ENCODE measurements at regions not wholly inside any gene's neighbourhood (a gene's known extent, or its start where the extent isn't known, plus 50 kb on each side); places are given as distances from the start of the nearest gene placed in this dataset.

DNA sequence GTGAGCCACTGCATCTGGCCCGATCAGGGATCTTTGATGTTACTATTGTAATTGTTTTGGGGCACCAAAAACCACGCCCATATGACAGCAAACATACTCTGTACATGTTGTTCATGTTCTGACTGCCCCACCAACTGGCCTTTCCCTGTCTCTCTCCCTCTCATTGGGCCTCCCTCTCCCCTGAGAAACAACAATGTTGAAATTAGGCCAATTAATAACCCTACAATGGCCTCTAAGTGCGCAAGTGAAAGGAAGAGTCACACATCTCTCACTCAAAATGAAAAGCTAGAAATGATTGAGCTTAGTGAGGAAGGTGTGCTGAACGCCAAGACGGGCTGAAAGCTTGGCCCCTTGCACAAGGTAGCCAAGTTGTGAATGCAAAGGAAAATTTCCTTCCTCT lies 50.3 kb upstream of the SDK1 start:
- no peak for DNase-seq (ENCODE audit: extremely low read depth, low read depth)
- TF ChIP-seq, protein P1, sequence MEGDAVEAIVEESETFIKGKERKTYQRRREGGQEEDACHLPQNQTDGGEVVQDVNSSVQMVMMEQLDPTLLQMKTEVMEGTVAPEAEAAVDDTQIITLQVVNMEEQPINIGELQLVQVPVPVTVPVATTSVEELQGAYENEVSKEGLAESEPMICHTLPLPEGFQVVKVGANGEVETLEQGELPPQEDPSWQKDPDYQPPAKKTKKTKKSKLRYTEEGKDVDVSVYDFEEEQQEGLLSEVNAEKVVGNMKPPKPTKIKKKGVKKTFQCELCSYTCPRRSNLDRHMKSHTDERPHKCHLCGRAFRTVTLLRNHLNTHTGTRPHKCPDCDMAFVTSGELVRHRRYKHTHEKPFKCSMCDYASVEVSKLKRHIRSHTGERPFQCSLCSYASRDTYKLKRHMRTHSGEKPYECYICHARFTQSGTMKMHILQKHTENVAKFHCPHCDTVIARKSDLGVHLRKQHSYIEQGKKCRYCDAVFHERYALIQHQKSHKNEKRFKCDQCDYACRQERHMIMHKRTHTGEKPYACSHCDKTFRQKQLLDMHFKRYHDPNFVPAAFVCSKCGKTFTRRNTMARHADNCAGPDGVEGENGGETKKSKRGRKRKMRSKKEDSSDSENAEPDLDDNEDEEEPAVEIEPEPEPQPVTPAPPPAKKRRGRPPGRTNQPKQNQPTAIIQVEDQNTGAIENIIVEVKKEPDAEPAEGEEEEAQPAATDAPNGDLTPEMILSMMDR (IDR thresholded peaks at IDR 0.05; ENCODE audit: low read depth, low read length, missing control alignments) = no peak
- H3K4me3 ChIP-seq (replicated peaks; ENCODE audit: low read depth, low read length) = no peak overlapping the region

All from HFF-Myc (cell line).